Natural killer cell (primary cell): ENCODE measurements at regions not wholly inside any gene's neighbourhood (a gene's known extent, or its start where the extent isn't known, plus 50 kb on each side); places are given as distances from the start of the nearest gene placed in this dataset.
"Not testable (repeated sequence)": the region's sequence is repeated elsewhere in the genome, so short reads cannot be mapped to it uniquely, and the experiment has no call there.

ENCODE experiments used
- ATAC-seq, 3 donors: fragments of 150-1000 bp in 2 of 3; fragments of 200-7000 bp in 1 of 3; cut with Tn5 transposase; 1 replicate in 1 of 3; 2 replicates in 2 of 3; pipeline ENCODE4 v1.10.0; 2021; ENCODE audit warnings: mild to moderate bottlenecking in 2 of 3, moderate library complexity in 2 of 3
- DNase-seq, 2 donors: peaks; one replicate each; pipeline versions ENCODE4 v3.0.0 to v3.0.0-alpha.2; 2013 to 2021; ENCODE audit warnings: mixed read lengths in 1 of 2
- H3K27ac ChIP-seq: one replicate; pipeline ENCODE4 v1.5.1; 2013; ENCODE audit warnings: mild to moderate bottlenecking, low read length
- H3K27me3 ChIP-seq: one replicate; pipeline ENCODE4 v1.6.1; 2013; ENCODE audit warnings: low read length; ENCODE audit not compliant: control insufficient read depth, insufficient read depth
- H3K36me3 ChIP-seq: one replicate; pipeline ENCODE4 v1.6.1; 2013; ENCODE audit warnings: low read length; ENCODE audit not compliant: control insufficient read depth, insufficient read depth
- H3K4me1 ChIP-seq: one replicate; pipeline ENCODE4 v1.6.1; 2013; ENCODE audit warnings: low read length; ENCODE audit not compliant: control insufficient read depth, insufficient read depth
- H3K4me3 ChIP-seq: one replicate; pipeline ENCODE4 v1.5.1; 2013; ENCODE audit warnings: low read length
- H3K9me3 ChIP-seq: one replicate; pipeline ENCODE4 v1.6.1; 2013; ENCODE audit warnings: low read length; ENCODE audit not compliant: control insufficient read depth, insufficient read depth
- H3K27ac Mint-ChIP-seq, 2 donors: one replicate each; pipeline ENCODE4 v1.8.0; 2022; ENCODE audit warnings: mild to moderate bottlenecking in 2 of 2, mixed read lengths in 2 of 2, moderate library complexity in 1 of 2
- H3K27me3 Mint-ChIP-seq, 2 donors: one replicate each; pipeline ENCODE4 v1.8.0; 2022; ENCODE audit warnings: low read depth in 2 of 2, mixed read lengths in 2 of 2
- H3K36me3 Mint-ChIP-seq: one replicate; pipeline ENCODE4 v1.8.0; 2022; ENCODE audit warnings: mixed read lengths
- H3K4me1 Mint-ChIP-seq, 2 donors: one replicate each; pipeline ENCODE4 v1.8.0; 2022; ENCODE audit warnings: mixed read lengths in 2 of 2
- H3K4me3 Mint-ChIP-seq: one replicate; pipeline ENCODE4 v1.8.0; 2022; ENCODE audit warnings: mild to moderate bottlenecking, moderate library complexity, mixed read lengths
- H3K9me3 Mint-ChIP-seq, 2 donors: one replicate each; pipeline ENCODE4 v1.8.0; 2022; ENCODE audit warnings: mixed read lengths in 2 of 2
- CTCF ChIP-seq: fragments of 200-600 bp; IDR thresholded peaks from one replicate; pipeline ENCODE4 v1.8.0; 2022; ENCODE audit warnings: antibody characterized with exemption
- WGBS: methylation state at CpG from one replicate; pipeline ENCODE4 v1.1.7; 2013; ENCODE audit warnings: missing lambda C conversion rate; ENCODE audit not compliant: insufficient coverage; 5-methylcytosine and 5-hydroxymethylcytosine counted together
- intact Hi-C: fragments of 100-400 bp; cut with micrococcal nuclease; formaldehyde crosslinking; loops from one replicate; pipeline ENCODE4 v1.14.2; 2022

GRCh38 chr6:140343128-140343527, 968.7 kb upstream of the CITED2 start:
- H3K4me3 Mint-ChIP-seq: no peak overlapping the region
- DNase-seq: no peak
- no peaks in the 10 kb centered on the region for H3K36me3 Mint-ChIP-seq
- Histone ChIP-seq H3K27me3 (no peaks in the 10 kb centered on the region), H3K27ac (no peak overlapping the region), H3K36me3 (no peaks in the 10 kb centered on the region), H3K4me1 (no peaks in the 10 kb centered on the region), H3K9me3 (peaks cover 3% of the 10 kb centered on the region), H3K4me3 (no peak overlapping the region)
- no peaks in the 10 kb centered on the region for H3K4me1 Mint-ChIP-seq
- 93% methylated on average over 2 of the region's 2 CpGs for WGBS
- no peaks in the 10 kb centered on the region for H3K27me3 Mint-ChIP-seq
- H3K9me3 Mint-ChIP-seq: peaks cover 7% of the 10 kb centered on the region in 2 donors
- TF ChIP-seq CTCF: no peak
- no peak for ATAC-seq
- intact Hi-C loops: no loop called here
- no peak overlapping the region for H3K27ac Mint-ChIP-seq

- Histone ChIP-seq H3K9me3 (peaks cover 3% of the 10 kb centered on the region), H3K36me3 (no peaks in the 10 kb centered on the region), H3K4me3 (no peak overlapping the region), H3K27ac (no peak overlapping the region), H3K27me3 (no peaks in the 10 kb centered on the region), H3K4me1 (no peaks in the 10 kb centered on the region)
- Mint-ChIP-seq H3K4me1 (no peaks in the 10 kb centered on the region), H3K4me3 (no peak overlapping the region), H3K9me3 (peaks cover 11 to 13% of the 10 kb centered on the region in 2 donors), H3K27me3 (no peaks in the 10 kb centered on the region), H3K27ac (no peak overlapping the region), H3K36me3 (no peaks in the 10 kb centered on the region)
- TF ChIP-seq CTCF: no peak
- intact Hi-C loops: no loop called here
- no peak for DNase-seq
- ATAC-seq: no peak
These were observed 966.8 kb upstream of the CITED2 start for GRCh38 chr6:140341272-140341671.

- Histone ChIP-seq H3K27ac (no peak overlapping the region), H3K4me1 (no peaks in the 10 kb centered on the region), H3K27me3 (no peaks in the 10 kb centered on the region), H3K36me3 (no peaks in the 10 kb centered on the region), H3K4me3 (no peak overlapping the region), H3K9me3 (peaks cover 3% of the 10 kb centered on the region)
- Mint-ChIP-seq H3K27me3 (no peaks in the 10 kb centered on the region), H3K9me3 (peaks cover 11 to 13% of the 10 kb centered on the region in 2 donors), H3K36me3 (no peaks in the 10 kb centered on the region), H3K4me3 (no peak overlapping the region), H3K4me1 (no peaks in the 10 kb centered on the region), H3K27ac (no peak overlapping the region)
- intact Hi-C loops: no loop called here
- ATAC-seq (no peak), DNase-seq (no peak)
- 76% methylated on average over 3 of the region's 3 CpGs for WGBS
- TF ChIP-seq CTCF: no peak
These were observed 966.3 kb upstream of the CITED2 start for GRCh38 chr6:140340795-140341194.

GRCh38 chr6:140339084-140339483, 964.6 kb upstream of the CITED2 start:
- ATAC-seq, H3K4me3 ChIP-seq, H3K27ac ChIP-seq, DNase-seq, H3K4me1 Mint-ChIP-seq, H3K9me3 ChIP-seq, H3K27ac Mint-ChIP-seq, H3K4me3 Mint-ChIP-seq, H3K36me3 ChIP-seq, H3K27me3 Mint-ChIP-seq, H3K27me3 ChIP-seq, H3K36me3 Mint-ChIP-seq, intact Hi-C loops, H3K4me1 ChIP-seq: not testable (repeated sequence)
- H3K9me3 Mint-ChIP-seq: peaks cover 11 to 13% of the 10 kb centered on the region in 2 donors
- WGBS: 89% methylated on average over 1 of the region's 2 CpGs
